Uterus (tissue), 3 donors: ENCODE measurements at regions not wholly inside any gene's neighbourhood (a gene's known extent, or its start where the extent isn't known, plus 50 kb on each side); places are given as distances from the start of the nearest gene placed in this dataset.

ENCODE experiments used
- DNase-seq, 2 donors: peaks; one replicate each; pipeline ENCODE4 v3.0.0-alpha.2; 2019 to 2020
- H3K27ac ChIP-seq, 2 donors: fragments of 200-600 bp; sonication (generic); 1 replicate in 1 of 2; 2 replicates in 1 of 2; pipeline ENCODE4 v1.5.1; 2016 to 2018
- H3K27me3 ChIP-seq, 2 donors: fragments of 200-600 bp; sonication (generic); one replicate each; pipeline ENCODE4 v1.5.1; 2018 to 2019; ENCODE audit warnings: control low read depth in 1 of 2
- H3K36me3 ChIP-seq, 2 donors: fragments of 200-600 bp; sonication (generic); one replicate each; pipeline ENCODE4 v1.5.1; 2019; ENCODE audit warnings: control low read depth in 1 of 2
- H3K4me1 ChIP-seq, 2 donors: fragments of 200-600 bp; sonication (generic); one replicate each; pipeline ENCODE4 v1.5.1; 2018 to 2019; ENCODE audit warnings: control low read depth in 1 of 2
- H3K4me3 ChIP-seq, 2 donors: fragments of 200-600 bp; sonication (generic); 1 replicate in 1 of 2; 2 replicates in 1 of 2; pipeline ENCODE4 v1.5.1; 2018 to 2019; ENCODE audit warnings: mild to moderate bottlenecking in 1 of 2
- H3K9me3 ChIP-seq, 2 donors: fragments of 200-600 bp; sonication (generic); one replicate each; pipeline ENCODE4 v1.5.1; 2019; ENCODE audit warnings: control low read depth in 1 of 2
- POLR2A ChIP-seq, 2 donors: fragments of 450-650 bp; IDR thresholded peaks; one replicate each; pipeline ENCODE4 v1.6.1; 2016; ENCODE audit warnings: antibody characterized with exemption in 2 of 2, mild to moderate bottlenecking in 1 of 2, moderate library complexity in 1 of 2
- intact Hi-C: fragments of 100-400 bp; cut with DNase I; formaldehyde crosslinking; loops from one replicate; pipeline ENCODE4 v1.15.1; 2023; ENCODE audit warnings: low total_unique reads
- TF ChIP-seq, protein P1 (sequence below), 4 experiments: fragments of 200-600 bp in 2 of 4; fragments of 450-650 bp in 2 of 4; sonication (generic) in 2 of 4; IDR thresholded peaks; one replicate each; pipeline ENCODE4 v1.5.1; 2016 to 2019; ENCODE audit warnings: antibody characterized with exemption in 4 of 4, mild to moderate bottlenecking in 2 of 4, moderate library complexity in 1 of 4
- donor health status: DM: yes; HTN: yes; CAD: no.

DNA sequence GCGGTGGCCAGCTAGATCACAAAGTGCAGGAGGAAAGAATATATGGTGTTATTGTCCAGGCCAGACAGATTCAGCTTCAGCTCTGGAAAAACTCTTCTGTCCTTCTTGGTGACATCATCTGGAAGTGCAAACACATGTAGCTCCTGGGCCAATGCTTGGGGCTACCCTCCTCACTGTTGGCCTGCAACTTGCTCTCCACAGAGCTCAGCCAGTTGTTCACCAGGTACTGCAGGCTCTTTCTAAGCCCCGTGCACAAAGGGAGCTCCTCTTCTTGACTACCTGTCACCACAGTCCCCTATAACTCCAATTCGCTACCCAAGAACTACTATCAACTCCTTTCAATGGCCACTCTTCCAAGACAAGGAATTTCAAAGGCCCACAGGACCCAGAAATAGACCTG, 1175.9 kb upstream of the CDH9 start:
- no peaks in the 10 kb centered on the region for H3K9me3 ChIP-seq
- no peak for DNase-seq
- H3K27me3 ChIP-seq, result no peaks in the 10 kb centered on the region
- H3K4me1 ChIP-seq, result no peaks in the 10 kb centered on the region
- TF ChIP-seq POLR2A (IDR thresholded peaks at IDR 0.05), result no peak
- H3K36me3 ChIP-seq, result no peaks in the 10 kb centered on the region
- H3K27ac ChIP-seq, result no peak overlapping the region
- intact Hi-C loops, result no loop called here
- no peak overlapping the region for H3K4me3 ChIP-seq

DNA sequence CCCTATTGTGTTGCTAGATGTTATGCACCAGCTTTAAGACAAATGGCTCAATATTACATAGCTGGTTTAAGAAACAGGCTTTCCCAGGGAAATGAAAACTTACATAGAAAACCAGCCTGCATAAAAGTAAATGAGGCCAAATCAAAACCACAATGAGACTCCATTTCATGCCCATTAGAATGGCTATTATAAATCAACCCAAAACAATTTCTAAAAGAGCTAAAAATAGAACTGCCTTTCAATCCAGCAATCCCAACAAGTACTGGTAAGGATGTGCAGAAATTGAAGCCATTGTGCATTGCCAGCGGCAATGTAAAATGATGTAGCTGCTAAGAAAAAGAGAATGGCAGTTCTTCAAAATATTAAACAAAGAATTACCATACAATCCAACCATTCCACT, 1170.0 kb upstream of the CDH9 start:
- TF ChIP-seq POLR2A (IDR thresholded peaks at IDR 0.05), result no peak
- TF ChIP-seq, protein P1, sequence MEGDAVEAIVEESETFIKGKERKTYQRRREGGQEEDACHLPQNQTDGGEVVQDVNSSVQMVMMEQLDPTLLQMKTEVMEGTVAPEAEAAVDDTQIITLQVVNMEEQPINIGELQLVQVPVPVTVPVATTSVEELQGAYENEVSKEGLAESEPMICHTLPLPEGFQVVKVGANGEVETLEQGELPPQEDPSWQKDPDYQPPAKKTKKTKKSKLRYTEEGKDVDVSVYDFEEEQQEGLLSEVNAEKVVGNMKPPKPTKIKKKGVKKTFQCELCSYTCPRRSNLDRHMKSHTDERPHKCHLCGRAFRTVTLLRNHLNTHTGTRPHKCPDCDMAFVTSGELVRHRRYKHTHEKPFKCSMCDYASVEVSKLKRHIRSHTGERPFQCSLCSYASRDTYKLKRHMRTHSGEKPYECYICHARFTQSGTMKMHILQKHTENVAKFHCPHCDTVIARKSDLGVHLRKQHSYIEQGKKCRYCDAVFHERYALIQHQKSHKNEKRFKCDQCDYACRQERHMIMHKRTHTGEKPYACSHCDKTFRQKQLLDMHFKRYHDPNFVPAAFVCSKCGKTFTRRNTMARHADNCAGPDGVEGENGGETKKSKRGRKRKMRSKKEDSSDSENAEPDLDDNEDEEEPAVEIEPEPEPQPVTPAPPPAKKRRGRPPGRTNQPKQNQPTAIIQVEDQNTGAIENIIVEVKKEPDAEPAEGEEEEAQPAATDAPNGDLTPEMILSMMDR (IDR thresholded peaks at IDR 0.05), result no peak
- no peak overlapping the region for H3K27ac ChIP-seq
- H3K4me1 ChIP-seq, result no peaks in the 10 kb centered on the region
- DNase-seq, result no peak
- H3K9me3 ChIP-seq, result no peaks in the 10 kb centered on the region
- no peaks in the 10 kb centered on the region for H3K36me3 ChIP-seq
- no peak overlapping the region for H3K4me3 ChIP-seq
- intact Hi-C loops, result no loop called here
- H3K27me3 ChIP-seq, result no peaks in the 10 kb centered on the region

DNA sequence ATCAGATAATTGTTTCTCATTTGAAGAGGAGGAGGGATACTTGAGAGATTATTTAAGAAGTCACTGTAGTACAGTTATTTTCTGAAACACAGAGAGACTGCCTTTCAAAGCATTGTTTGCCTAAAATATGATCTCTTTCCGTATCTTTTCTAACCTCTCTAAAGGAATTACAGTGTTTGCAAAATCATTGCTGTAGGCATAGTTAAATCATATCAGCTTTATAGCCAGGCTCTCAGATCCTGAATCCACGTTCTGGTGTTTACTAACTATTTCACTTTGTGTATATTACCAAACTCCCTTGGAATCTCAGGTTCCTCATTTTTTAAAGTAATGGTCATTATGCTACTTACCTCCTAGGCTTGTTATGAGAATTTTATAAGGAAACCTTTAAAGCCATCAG, 1151.6 kb upstream of the CDH9 start:
- TF ChIP-seq, protein P1 (IDR thresholded peaks at IDR 0.05), result no peak
- TF ChIP-seq POLR2A (IDR thresholded peaks at IDR 0.05), result no peak
- H3K36me3 ChIP-seq, result no peaks in the 10 kb centered on the region
- H3K27ac ChIP-seq, result no peak overlapping the region
- H3K4me3 ChIP-seq, result no peak overlapping the region
- no peaks in the 10 kb centered on the region for H3K27me3 ChIP-seq
- intact Hi-C loops, result no loop called here
- DNase-seq, result no peak
- H3K9me3 ChIP-seq, result no peaks in the 10 kb centered on the region
- H3K4me1 ChIP-seq, result no peaks in the 10 kb centered on the region

DNA sequence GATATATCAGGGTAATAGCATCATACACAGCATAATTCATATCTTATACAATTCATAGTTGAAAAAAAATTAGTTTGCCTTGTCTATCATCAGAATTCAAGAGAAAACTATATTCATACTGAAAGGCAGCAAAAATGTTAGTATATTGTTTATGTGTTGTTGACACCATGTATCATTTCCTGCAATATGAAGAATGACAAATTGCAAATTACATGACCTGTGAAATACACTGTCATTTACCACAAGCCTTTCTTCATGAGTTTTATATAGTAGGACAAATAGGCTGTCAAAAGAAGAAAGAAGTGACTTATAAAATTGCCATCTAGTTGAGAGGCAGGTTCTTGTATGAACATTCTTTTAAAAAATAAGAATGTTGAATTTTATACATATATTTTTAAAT, 1136.3 kb upstream of the CDH9 start:
- Histone ChIP-seq H3K27ac (no peak overlapping the region), H3K27me3 (no peaks in the 10 kb centered on the region), H3K4me1 (no peaks in the 10 kb centered on the region), H3K9me3 (no peaks in the 10 kb centered on the region), H3K4me3 (no peak overlapping the region), H3K36me3 (no peaks in the 10 kb centered on the region)
- DNase-seq, result no peak
- TF ChIP-seq POLR2A (IDR thresholded peaks at IDR 0.05), result no peak
- TF ChIP-seq, protein P1 (IDR thresholded peaks at IDR 0.05), result no peak
- intact Hi-C loops, result no loop called here

DNA sequence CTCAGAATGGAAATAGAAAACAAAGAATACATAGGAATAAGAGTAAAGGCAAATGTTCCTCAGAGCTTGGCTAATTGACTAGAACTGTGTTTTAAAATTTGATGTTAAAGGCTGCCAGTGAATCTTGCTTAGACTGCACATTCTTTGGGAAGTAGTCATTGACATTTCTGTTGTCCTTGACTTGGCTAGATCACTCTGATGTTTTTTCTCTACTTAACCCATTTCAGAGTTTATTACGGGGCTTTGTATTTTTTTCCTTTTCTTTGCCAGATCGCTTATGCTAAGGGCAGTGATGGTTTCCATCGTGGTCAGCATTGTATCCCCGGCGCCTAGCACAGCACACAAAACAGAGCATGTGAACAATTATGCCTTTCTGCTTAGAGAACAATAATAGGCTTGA, 1126.7 kb upstream of the CDH9 start:
- no peak for TF ChIP-seq POLR2A (IDR thresholded peaks at IDR 0.05)
- TF ChIP-seq, protein P1 (IDR thresholded peaks at IDR 0.05), result no peak
- H3K9me3 ChIP-seq, result no peaks in the 10 kb centered on the region
- no peak overlapping the region for H3K4me3 ChIP-seq
- H3K27ac ChIP-seq, result no peak overlapping the region
- H3K27me3 ChIP-seq, result no peaks in the 10 kb centered on the region
- no peak for DNase-seq
- H3K36me3 ChIP-seq, result no peaks in the 10 kb centered on the region
- intact Hi-C loops, result no loop called here
- H3K4me1 ChIP-seq, result no peaks in the 10 kb centered on the region

DNA sequence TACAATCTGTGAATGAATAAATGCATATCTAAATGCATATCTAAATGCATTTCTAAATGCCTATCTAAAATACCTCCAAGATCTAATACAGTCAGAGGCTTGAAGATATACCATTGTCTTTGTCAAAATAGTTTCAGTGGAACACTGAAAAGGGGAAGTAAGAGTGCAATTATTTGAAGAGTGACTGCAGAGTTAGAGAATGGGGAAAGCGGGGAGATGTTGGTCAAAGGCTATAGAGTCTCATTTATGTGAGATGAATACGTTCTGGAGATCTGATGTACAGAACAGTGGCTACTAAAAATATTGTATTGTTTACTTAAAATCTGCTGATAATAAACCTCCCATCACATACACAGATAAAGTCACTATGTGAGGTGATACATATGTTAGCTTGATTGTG, 1126.2 kb upstream of the CDH9 start:
- no peak for TF ChIP-seq POLR2A (IDR thresholded peaks at IDR 0.05)
- TF ChIP-seq, protein P1 (IDR thresholded peaks at IDR 0.05), result no peak
- intact Hi-C loops, result no loop called here
- Histone ChIP-seq H3K36me3 (no peaks in the 10 kb centered on the region), H3K4me1 (no peaks in the 10 kb centered on the region), H3K27me3 (no peaks in the 10 kb centered on the region), H3K27ac (no peak overlapping the region), H3K4me3 (no peak overlapping the region), H3K9me3 (no peaks in the 10 kb centered on the region)
- DNase-seq, result no peak
